ENCODE measurements at regions not wholly inside any gene's neighbourhood (a gene's known extent, or its start where the extent isn't known, plus 50 kb on each side); places are given as distances from the start of the nearest gene placed in this dataset.

- Histone ChIP-seq H3K27me3 (ENCODE audit: insufficient read depth, low read length) (no peaks in the 10 kb centered on the region), H2AFZ (ENCODE audit: low read depth, low read length, poor library complexity, severe bottlenecking) (peak overlapping the region; percentile 50)
- TF ChIP-seq ATF3 (IDR thresholded peaks at IDR 0.05) (no peak; the same call in 1 of the 2 replicates), EZH2phosphoT487 (IDR thresholded peaks at IDR 0.05; ENCODE audit: borderline replicate concordance) (no peak), ZNF274 (IDR thresholded peaks at IDR 0.05; ENCODE audit: low read depth, low read length) (no peak), CBX3 (IDR thresholded peaks at IDR 0.05; ENCODE audit: low read depth) (peak; percentile 99), SP1 (IDR thresholded peaks at IDR 0.05; ENCODE audit: low read depth) (peak; percentile 91), EGR1 (IDR thresholded peaks at IDR 0.05; ENCODE audit: low read depth) (peak; percentile 51; the same call in 1 of the 2 replicates), SRF (IDR thresholded peaks at IDR 0.05; ENCODE audit: low read depth) (peak; percentile 57), REST (IDR thresholded peaks at IDR 0.05; ENCODE audit: low read depth) (no peak), CTCF (IDR thresholded peaks at IDR 0.05 in 2 of 3, conservative IDR thresholded peaks at IDR 0.05 in 1 of 3; ENCODE audit: borderline replicate concordance in 1 of 3, insufficient read depth in 1 of 3, low read depth in 2 of 3, low read length in 2 of 3) (peak; percentile 59 to 77 (median 76); a peak in 5 of 6 replicates), EZH2 (IDR thresholded peaks at IDR 0.05) (no peak), CEBPB (IDR thresholded peaks at IDR 0.05; ENCODE audit: low read depth) (peak; percentile 63), POLR2A (IDR thresholded peaks at IDR 0.05; ENCODE audit: borderline replicate concordance, extremely low read depth, insufficient read depth, insufficient read length) (no peak), FOSL1 (IDR thresholded peaks at IDR 0.05; ENCODE audit: low read depth) (peak; percentile 96), JUND (IDR thresholded peaks at IDR 0.05) (peak; percentile 94), SIN3A (IDR thresholded peaks at IDR 0.05; ENCODE audit: low read depth) (no peak), POLR2AphosphoS5 (IDR thresholded peaks at IDR 0.05; ENCODE audit: low read depth, low read length) (peak; percentile 58), MAX (IDR thresholded peaks at IDR 0.05) (peak; percentile 99), RAD21 (IDR thresholded peaks at IDR 0.05; ENCODE audit: low read depth) (peak; percentile 80), YY1 (IDR thresholded peaks at IDR 0.05; ENCODE audit: extremely low read depth, insufficient replicate concordance, low read depth, low read length) (peak; percentile 69), TCF7L2 (IDR thresholded peaks at IDR 0.05; ENCODE audit: borderline replicate concordance, extremely low read depth, insufficient read depth, insufficient read length) (peak; percentile 17), ELF1 (IDR thresholded peaks at IDR 0.05; ENCODE audit: borderline replicate concordance, low read depth) (no peak), ZFX (IDR thresholded peaks at IDR 0.05) (no peak)
Measured at GRCh38 chr2:234257859-234258561, 207.5 kb downstream of the SPP2 start.

More at GRCh38 chr2:234257859-234258561, 207.5 kb downstream of the SPP2 start:
- peak overlapping the region; percentile 56 for H3K9ac ChIP-seq (ENCODE audit: low read length)
- H3K4me2 ChIP-seq (ENCODE audit: low read length): peak overlapping the region; percentile 65
- RAD21 ChIA-PET (ENCODE audit: low non-redundant PET in 1 of 2, low total read pairs in 2 of 2, uncharacterized antibody in 2 of 2, unreplicated experiment in 2 of 2): no interaction called here
- H3K4me1 ChIP-seq (ENCODE audit: control insufficient read depth in 1 of 2, insufficient read depth in 2 of 2, low read length in 2 of 2): peaks cover 12 to 58% of the 10 kb centered on the region in 2 experiments
- peak overlapping the region; percentile 3 to 25; a peak in 1 of 4 replicates for H3K4me3 ChIP-seq (replicated peaks in 1 of 2; ENCODE audit: low read depth in 1 of 2, low read length in 2 of 2)
- peak; percentile 98 for ATAC-seq
- POLR2A ChIA-PET: no interaction called here
- no peaks in the 10 kb centered on the region for H4K20me1 ChIP-seq (ENCODE audit: insufficient read depth)
- no peaks in the 10 kb centered on the region for H3K9me2 ChIP-seq (ENCODE audit: insufficient read depth)
- no peaks in the 10 kb centered on the region for H3K79me2 ChIP-seq (ENCODE audit: insufficient read depth, low read length)
- no peaks in the 10 kb centered on the region for H3K36me3 ChIP-seq (ENCODE audit: control insufficient read depth in 1 of 2, insufficient read depth in 2 of 2, low read length in 2 of 2)
- peak overlapping the region; percentile 45 for H3K27ac ChIP-seq (ENCODE audit: low read depth, low read length)
- CTCF ChIA-PET: interaction anchor here (0.7 to 1.7 kb wide), 5 partner anchors 11 to 40 kb away, joined by 3 to 7 read pairs (median 3); no protein-coding TSS in a partner anchor
- DNase-seq (ENCODE audit: low read depth, low spot score): peak; percentile 92
- peaks cover 0 to 6% of the 10 kb centered on the region in 2 experiments; a peak in 1 of 4 replicates for H3K9me3 ChIP-seq (ENCODE audit: control insufficient read depth in 1 of 2, insufficient read depth in 1 of 2, low read depth in 1 of 2, low read length in 2 of 2)
- intact Hi-C loops (cut with micrococcal nuclease): loop anchor here (1.0 kb wide), 2 partner anchors 123 to 282 kb away; no protein-coding TSS in a partner anchor
- no TSS peak for BruUV-seq (replicated peaks)

Measured in HCT116 (cell line).